Liver (tissue), 3 donors: ENCODE measurements at regions not wholly inside any gene's neighbourhood (a gene's known extent, or its start where the extent isn't known, plus 50 kb on each side); places are given as distances from the start of the nearest gene placed in this dataset.

Experiments
- ATF3 ChIP-seq: IDR thresholded peaks from 2 replicates; pipeline ENCODE4 v1.6.1; 2016; ENCODE audit warnings: antibody characterized with exemption
- CTCF ChIP-seq: fragments of 150-350 bp; IDR thresholded peaks from 2 replicates; pipeline ENCODE4 v1.5.1; 2017; ENCODE audit warnings: improper control_type of control experiment, low read depth, low read length; ENCODE audit not compliant: missing input control
- NR2F2 ChIP-seq: IDR thresholded peaks from 2 replicates; pipeline ENCODE4 v1.6.1; 2016; ENCODE audit warnings: antibody characterized with exemption
- RAD21 ChIP-seq, 2 donors: IDR thresholded peaks; 2 replicates each; pipeline ENCODE4 v1.6.1; 2016; ENCODE audit warnings: antibody characterized with exemption in 2 of 2, mild to moderate bottlenecking in 2 of 2
- REST ChIP-seq: IDR thresholded peaks from 2 replicates; pipeline ENCODE4 v1.6.1; 2016; ENCODE audit warnings: antibody characterized with exemption, mild to moderate bottlenecking
- TAF1 ChIP-seq: conservative IDR thresholded peaks from 2 replicates; pipeline ENCODE4 v1.6.1; 2016; ENCODE audit warnings: antibody characterized with exemption, mild to moderate bottlenecking
- donor health status: healthy.
- donor health status: healthy.

- TF ChIP-seq CTCF (no peak), ATF3 (no peak), RAD21 (IDR thresholded peaks at IDR 0.05) (no peak), NR2F2 (no peak), REST (no peak), TAF1 (no peak)
Observed at GRCh38 chr5:113792806-113793205, 279.3 kb downstream of the YTHDC2 start.
